ENCODE measurements at regions not wholly inside any gene's neighbourhood (a gene's known extent, or its start where the extent isn't known, plus 50 kb on each side); places are given as distances from the start of the nearest gene placed in this dataset.

DNA sequence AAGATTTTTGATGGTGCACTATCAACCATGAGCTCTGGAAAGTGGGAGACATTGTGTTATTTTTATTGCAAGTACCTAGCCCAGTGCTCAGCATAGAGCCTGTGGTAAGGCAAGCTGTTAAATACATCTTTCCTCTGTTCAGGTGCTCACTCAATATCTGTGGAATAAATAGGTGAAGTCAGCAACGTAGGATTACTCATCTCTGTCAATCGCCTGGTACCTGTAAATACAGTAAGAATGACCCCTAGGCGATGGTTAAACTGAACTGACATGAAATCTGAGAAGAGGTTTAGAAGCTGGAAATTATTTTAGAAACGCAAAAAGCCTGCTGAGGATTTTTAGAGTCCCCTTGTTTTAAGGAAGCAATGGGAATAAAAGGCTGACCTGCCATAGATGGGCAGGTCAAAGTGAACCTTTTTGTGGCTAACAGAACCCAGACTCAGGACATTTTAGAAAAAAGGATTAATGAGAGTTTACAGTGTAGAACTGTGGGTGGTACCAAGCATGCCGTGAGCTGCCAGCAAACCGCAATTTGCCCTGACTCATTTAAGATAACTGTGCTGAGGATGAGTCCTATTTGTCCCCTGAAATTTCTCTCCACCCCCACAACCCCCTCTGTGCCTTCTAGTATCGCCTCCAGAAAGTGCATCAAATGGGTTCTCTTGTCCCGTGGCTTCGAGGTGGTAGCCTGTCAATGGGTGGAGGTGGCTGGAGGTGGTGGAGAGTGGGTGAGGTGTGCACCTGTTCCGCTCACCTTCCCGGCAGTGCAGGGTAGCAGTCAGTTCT is 375.1 kb downstream of the MED10 start:
- TF ChIP-seq, protein P1, sequence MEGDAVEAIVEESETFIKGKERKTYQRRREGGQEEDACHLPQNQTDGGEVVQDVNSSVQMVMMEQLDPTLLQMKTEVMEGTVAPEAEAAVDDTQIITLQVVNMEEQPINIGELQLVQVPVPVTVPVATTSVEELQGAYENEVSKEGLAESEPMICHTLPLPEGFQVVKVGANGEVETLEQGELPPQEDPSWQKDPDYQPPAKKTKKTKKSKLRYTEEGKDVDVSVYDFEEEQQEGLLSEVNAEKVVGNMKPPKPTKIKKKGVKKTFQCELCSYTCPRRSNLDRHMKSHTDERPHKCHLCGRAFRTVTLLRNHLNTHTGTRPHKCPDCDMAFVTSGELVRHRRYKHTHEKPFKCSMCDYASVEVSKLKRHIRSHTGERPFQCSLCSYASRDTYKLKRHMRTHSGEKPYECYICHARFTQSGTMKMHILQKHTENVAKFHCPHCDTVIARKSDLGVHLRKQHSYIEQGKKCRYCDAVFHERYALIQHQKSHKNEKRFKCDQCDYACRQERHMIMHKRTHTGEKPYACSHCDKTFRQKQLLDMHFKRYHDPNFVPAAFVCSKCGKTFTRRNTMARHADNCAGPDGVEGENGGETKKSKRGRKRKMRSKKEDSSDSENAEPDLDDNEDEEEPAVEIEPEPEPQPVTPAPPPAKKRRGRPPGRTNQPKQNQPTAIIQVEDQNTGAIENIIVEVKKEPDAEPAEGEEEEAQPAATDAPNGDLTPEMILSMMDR (tag by site-specific recombination; IDR thresholded peaks at IDR 0.05) = no peak
- TF ChIP-seq, protein P2, sequence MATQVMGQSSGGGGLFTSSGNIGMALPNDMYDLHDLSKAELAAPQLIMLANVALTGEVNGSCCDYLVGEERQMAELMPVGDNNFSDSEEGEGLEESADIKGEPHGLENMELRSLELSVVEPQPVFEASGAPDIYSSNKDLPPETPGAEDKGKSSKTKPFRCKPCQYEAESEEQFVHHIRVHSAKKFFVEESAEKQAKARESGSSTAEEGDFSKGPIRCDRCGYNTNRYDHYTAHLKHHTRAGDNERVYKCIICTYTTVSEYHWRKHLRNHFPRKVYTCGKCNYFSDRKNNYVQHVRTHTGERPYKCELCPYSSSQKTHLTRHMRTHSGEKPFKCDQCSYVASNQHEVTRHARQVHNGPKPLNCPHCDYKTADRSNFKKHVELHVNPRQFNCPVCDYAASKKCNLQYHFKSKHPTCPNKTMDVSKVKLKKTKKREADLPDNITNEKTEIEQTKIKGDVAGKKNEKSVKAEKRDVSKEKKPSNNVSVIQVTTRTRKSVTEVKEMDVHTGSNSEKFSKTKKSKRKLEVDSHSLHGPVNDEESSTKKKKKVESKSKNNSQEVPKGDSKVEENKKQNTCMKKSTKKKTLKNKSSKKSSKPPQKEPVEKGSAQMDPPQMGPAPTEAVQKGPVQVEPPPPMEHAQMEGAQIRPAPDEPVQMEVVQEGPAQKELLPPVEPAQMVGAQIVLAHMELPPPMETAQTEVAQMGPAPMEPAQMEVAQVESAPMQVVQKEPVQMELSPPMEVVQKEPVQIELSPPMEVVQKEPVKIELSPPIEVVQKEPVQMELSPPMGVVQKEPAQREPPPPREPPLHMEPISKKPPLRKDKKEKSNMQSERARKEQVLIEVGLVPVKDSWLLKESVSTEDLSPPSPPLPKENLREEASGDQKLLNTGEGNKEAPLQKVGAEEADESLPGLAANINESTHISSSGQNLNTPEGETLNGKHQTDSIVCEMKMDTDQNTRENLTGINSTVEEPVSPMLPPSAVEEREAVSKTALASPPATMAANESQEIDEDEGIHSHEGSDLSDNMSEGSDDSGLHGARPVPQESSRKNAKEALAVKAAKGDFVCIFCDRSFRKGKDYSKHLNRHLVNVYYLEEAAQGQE (tag by site-specific recombination; IDR thresholded peaks at IDR 0.05) = no peak
- TF ChIP-seq ZNF354C (tag by site-specific recombination; IDR thresholded peaks at IDR 0.05; ENCODE audit: borderline replicate concordance, low read depth) (no peak), SP2 (tag by site-specific recombination; IDR thresholded peaks at IDR 0.05) (no peak), YY1 (tag by site-specific recombination; IDR thresholded peaks at IDR 0.05) (no peak), ZNF561 (tag by site-specific recombination; IDR thresholded peaks at IDR 0.05; ENCODE audit: borderline replicate concordance) (no peak), ZFP41 (tag by site-specific recombination; IDR thresholded peaks at IDR 0.05; ENCODE audit: borderline replicate concordance) (no peak), ZNF404 (tag by site-specific recombination; IDR thresholded peaks at IDR 0.05) (no peak), TCF7L2 (IDR thresholded peaks at IDR 0.05; ENCODE audit: borderline replicate concordance, low read depth, low read length) (no peak)
- TF ChIP-seq, protein P3, sequence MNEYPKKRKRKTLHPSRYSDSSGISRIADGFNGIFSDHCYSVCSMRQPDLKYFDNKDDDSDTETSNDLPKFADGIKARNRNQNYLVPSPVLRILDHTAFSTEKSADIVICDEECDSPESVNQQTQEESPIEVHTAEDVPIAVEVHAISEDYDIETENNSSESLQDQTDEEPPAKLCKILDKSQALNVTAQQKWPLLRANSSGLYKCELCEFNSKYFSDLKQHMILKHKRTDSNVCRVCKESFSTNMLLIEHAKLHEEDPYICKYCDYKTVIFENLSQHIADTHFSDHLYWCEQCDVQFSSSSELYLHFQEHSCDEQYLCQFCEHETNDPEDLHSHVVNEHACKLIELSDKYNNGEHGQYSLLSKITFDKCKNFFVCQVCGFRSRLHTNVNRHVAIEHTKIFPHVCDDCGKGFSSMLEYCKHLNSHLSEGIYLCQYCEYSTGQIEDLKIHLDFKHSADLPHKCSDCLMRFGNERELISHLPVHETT (tag by site-specific recombination; IDR thresholded peaks at IDR 0.05) = no peak
- TF ChIP-seq, protein P4, sequence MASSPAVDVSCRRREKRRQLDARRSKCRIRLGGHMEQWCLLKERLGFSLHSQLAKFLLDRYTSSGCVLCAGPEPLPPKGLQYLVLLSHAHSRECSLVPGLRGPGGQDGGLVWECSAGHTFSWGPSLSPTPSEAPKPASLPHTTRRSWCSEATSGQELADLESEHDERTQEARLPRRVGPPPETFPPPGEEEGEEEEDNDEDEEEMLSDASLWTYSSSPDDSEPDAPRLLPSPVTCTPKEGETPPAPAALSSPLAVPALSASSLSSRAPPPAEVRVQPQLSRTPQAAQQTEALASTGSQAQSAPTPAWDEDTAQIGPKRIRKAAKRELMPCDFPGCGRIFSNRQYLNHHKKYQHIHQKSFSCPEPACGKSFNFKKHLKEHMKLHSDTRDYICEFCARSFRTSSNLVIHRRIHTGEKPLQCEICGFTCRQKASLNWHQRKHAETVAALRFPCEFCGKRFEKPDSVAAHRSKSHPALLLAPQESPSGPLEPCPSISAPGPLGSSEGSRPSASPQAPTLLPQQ (tag by site-specific recombination; IDR thresholded peaks at IDR 0.05) = no peak
- TF ChIP-seq, protein P5, sequence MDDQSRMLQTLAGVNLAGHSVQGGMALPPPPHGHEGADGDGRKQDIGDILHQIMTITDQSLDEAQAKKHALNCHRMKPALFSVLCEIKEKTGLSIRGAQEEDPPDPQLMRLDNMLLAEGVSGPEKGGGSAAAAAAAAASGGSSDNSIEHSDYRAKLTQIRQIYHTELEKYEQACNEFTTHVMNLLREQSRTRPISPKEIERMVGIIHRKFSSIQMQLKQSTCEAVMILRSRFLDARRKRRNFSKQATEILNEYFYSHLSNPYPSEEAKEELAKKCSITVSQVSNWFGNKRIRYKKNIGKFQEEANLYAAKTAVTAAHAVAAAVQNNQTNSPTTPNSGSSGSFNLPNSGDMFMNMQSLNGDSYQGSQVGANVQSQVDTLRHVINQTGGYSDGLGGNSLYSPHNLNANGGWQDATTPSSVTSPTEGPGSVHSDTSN (CRISPR knock-in tag; IDR thresholded peaks at IDR 0.05) = no peak
- TF ChIP-seq, protein P6, sequence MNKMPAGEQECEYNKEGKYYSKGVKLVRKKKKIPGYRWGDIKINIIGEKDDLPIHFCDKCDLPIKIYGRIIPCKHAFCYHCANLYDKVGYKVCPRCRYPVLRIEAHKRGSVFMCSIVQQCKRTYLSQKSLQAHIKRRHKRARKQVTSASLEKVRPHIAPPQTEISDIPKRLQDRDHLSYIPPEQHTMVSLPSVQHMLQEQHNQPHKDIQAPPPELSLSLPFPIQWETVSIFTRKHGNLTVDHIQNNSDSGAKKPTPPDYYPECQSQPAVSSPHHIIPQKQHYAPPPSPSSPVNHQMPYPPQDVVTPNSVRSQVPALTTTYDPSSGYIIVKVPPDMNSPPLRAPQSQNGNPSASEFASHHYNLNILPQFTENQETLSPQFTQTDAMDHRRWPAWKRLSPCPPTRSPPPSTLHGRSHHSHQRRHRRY (tag by site-specific recombination; IDR thresholded peaks at IDR 0.05) = no peak
